OCI-LY7 (cell line): ENCODE measurements at regions not wholly inside any gene's neighbourhood (a gene's known extent, or its start where the extent isn't known, plus 50 kb on each side); places are given as distances from the start of the nearest gene placed in this dataset.

Experiments used
- BruUV-seq: library from RNA; stranded (reverse); fragments of 400-500 nt; replicated peaks from 2 replicates; lab custom pipeline; 2021; lab: Mats Ljungman, UMichigan
- CTCF ChIA-PET: fragments of 300-600 bp; sonication (Branson Sonifier 250); formaldehyde crosslinking; loops from one replicate; lab custom pipeline; 2022; ENCODE audit warnings: antibody characterized with exemption; ENCODE audit not compliant: unreplicated experiment; lab: Charles Lee
- POLR2A ChIA-PET: fragments of 300-600 bp; sonication (Branson Sonifier 250); formaldehyde crosslinking; loops from one replicate; lab custom pipeline; 2022; ENCODE audit warnings: antibody characterized with exemption; lab: Charles Lee
- DNase-seq: peaks from one replicate; pipeline ENCODE4 v3.0.0-alpha.2; 2015; ENCODE audit warnings: low spot score
- H2AFZ ChIP-seq: fragments of 200-600 bp; sonication (generic), shearing (Covaris generic); 2 replicates; pipeline ENCODE4 v1.6.1; 2014; ENCODE audit warnings: mild to moderate bottlenecking, antibody characterized with exemption, low read length, moderate library complexity
- H3K27ac ChIP-seq: fragments of 200-600 bp; sonication (generic); 2 replicates; pipeline ENCODE4 v1.5.1; 2014; ENCODE audit warnings: mixed run types, low read depth, mild to moderate bottlenecking, moderate library complexity, low read length, inconsistent platforms; ENCODE audit not compliant: poor library complexity, severe bottlenecking
- H3K36me3 ChIP-seq: fragments of 200-600 bp; sonication (generic); 2 replicates; pipeline ENCODE4 v1.6.1; 2014; ENCODE audit warnings: mild to moderate bottlenecking, antibody characterized with exemption, low read length, moderate library complexity, mixed read lengths; ENCODE audit not compliant: insufficient read depth
- H3K4me1 ChIP-seq: fragments of 200-600 bp; sonication (generic); 2 replicates; pipeline ENCODE4 v1.5.1; 2014; ENCODE audit warnings: mild to moderate bottlenecking, low read length; ENCODE audit not compliant: insufficient read depth, poor library complexity, severe bottlenecking
- H3K4me2 ChIP-seq: fragments of 200-600 bp; sonication (generic); 2 replicates; pipeline ENCODE4 v1.6.1; 2014; ENCODE audit warnings: mild to moderate bottlenecking, low read length
- H3K4me3 ChIP-seq: fragments of 200-600 bp; sonication (generic); 2 replicates; pipeline ENCODE4 v1.5.1; 2014; ENCODE audit warnings: mild to moderate bottlenecking, low read depth, low read length; ENCODE audit not compliant: poor library complexity, severe bottlenecking
- H3K79me2 ChIP-seq: fragments of 200-600 bp; sonication (generic); 2 replicates; pipeline ENCODE4 v1.6.1; 2016; ENCODE audit warnings: low read depth, mild to moderate bottlenecking, low read length, moderate library complexity, mixed read lengths; ENCODE audit not compliant: insufficient read depth
- H3K9me2 ChIP-seq: fragments of 200-600 bp; sonication (generic); 2 replicates; pipeline ENCODE4 v1.6.1; 2016; ENCODE audit warnings: mild to moderate bottlenecking, low read length, mixed read lengths; ENCODE audit not compliant: insufficient read depth
- H3K9me3 ChIP-seq: fragments of 200-600 bp; sonication (generic); 2 replicates; pipeline ENCODE4 v1.6.1; 2014; ENCODE audit warnings: mild to moderate bottlenecking, mixed run types, low read length, mixed read lengths
- H4K20me1 ChIP-seq: fragments of 200-600 bp; sonication (generic); 2 replicates; pipeline ENCODE4 v1.6.1; 2014; ENCODE audit warnings: mild to moderate bottlenecking, antibody characterized with exemption, low read length, moderate library complexity, mixed read lengths; ENCODE audit not compliant: insufficient read depth
- EZH2phosphoT487 ChIP-seq: fragments of 200-600 bp; sonication (generic); IDR thresholded peaks from 2 replicates; pipeline ENCODE4 v1.6.1; 2018; ENCODE audit warnings: low read depth, borderline replicate concordance, mild to moderate bottlenecking, mixed run types, antibody characterized with exemption, low read length, moderate library complexity, mixed read lengths
- intact Hi-C: fragments of 100-400 bp; cut with micrococcal nuclease; formaldehyde crosslinking; loops from one replicate; pipeline ENCODE4 v1.10.0; 2022; ENCODE audit not compliant: unreplicated experiment
- TF ChIP-seq, protein P1 (sequence below): fragments of 200-600 bp; sonication (generic); conservative IDR thresholded peaks from 2 replicates; pipeline ENCODE4 v1.5.1; 2014; ENCODE audit warnings: mild to moderate bottlenecking, antibody characterized with exemption, low read length, moderate library complexity, mixed read lengths

DNA sequence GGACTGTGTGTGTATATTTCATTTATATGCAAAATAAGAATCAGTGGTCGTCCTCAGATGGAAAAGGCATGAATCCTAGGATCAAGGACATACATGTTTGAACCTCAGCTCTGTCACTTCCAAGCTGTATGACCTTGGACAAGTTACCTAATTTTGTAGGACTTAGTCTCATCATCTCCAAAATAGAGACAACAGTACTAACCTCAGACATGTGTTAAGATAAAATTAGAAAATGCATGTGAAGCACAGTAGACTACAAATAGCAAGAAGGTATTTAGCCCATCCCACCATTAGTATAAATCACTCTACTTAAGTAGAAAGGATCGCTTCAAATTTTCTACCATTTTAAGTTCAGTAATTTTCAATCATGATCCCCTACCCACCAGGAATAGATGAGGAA is 309.8 kb downstream of the ZEB2 start:
- H3K27ac ChIP-seq: no peak overlapping the region
- CTCF ChIA-PET: no interaction called here
- no peak for TF ChIP-seq EZH2phosphoT487
- TF ChIP-seq, protein P1, sequence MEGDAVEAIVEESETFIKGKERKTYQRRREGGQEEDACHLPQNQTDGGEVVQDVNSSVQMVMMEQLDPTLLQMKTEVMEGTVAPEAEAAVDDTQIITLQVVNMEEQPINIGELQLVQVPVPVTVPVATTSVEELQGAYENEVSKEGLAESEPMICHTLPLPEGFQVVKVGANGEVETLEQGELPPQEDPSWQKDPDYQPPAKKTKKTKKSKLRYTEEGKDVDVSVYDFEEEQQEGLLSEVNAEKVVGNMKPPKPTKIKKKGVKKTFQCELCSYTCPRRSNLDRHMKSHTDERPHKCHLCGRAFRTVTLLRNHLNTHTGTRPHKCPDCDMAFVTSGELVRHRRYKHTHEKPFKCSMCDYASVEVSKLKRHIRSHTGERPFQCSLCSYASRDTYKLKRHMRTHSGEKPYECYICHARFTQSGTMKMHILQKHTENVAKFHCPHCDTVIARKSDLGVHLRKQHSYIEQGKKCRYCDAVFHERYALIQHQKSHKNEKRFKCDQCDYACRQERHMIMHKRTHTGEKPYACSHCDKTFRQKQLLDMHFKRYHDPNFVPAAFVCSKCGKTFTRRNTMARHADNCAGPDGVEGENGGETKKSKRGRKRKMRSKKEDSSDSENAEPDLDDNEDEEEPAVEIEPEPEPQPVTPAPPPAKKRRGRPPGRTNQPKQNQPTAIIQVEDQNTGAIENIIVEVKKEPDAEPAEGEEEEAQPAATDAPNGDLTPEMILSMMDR: no peak
- no peak overlapping the region for H3K4me3 ChIP-seq
- POLR2A ChIA-PET: interaction anchor here (0.5 to 0.6 kb wide), 2 partner anchors 221 to 1029 kb away, joined by 3 to 5 read pairs; no protein-coding TSS in a partner anchor
- intact Hi-C loops: no loop called here
- no TSS peak for BruUV-seq
- H3K9me2 ChIP-seq: no peaks in the 10 kb centered on the region
- DNase-seq: no peak
- no peaks in the 10 kb centered on the region for H4K20me1 ChIP-seq
- H3K9me3 ChIP-seq: no peaks in the 10 kb centered on the region
- H3K36me3 ChIP-seq: peaks cover 19% of the 10 kb centered on the region; the same call in 1 of the 2 replicates
- H3K4me2 ChIP-seq: no peak overlapping the region
- H3K79me2 ChIP-seq: no peaks in the 10 kb centered on the region
- no peak overlapping the region for H2AFZ ChIP-seq
- no peaks in the 10 kb centered on the region for H3K4me1 ChIP-seq

DNA sequence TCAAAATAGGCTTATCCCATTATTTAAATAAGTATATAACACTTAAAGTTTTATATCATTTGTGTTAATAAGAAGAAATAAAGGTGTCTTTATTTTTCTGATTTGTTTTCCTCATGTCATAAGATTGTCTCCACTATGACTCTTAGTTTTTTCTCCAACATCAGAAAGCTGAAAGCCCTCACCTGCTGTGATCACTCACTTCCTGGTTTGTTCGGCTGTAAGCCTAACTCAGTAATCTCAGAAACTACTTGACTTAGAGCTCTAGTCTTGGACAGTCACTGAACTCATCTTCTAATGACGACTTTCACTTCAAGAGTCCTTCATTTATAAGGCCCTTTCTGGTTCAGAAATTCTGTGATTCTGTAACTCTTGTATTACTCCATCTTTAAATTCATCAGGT is 311.0 kb downstream of the ZEB2 start:
- POLR2A ChIA-PET: interaction anchor here (1.1 kb wide), 1 partner anchor 13 kb away, joined by 3 read pairs; no protein-coding TSS in a partner anchor
- Histone ChIP-seq H3K4me3 (no peak overlapping the region), H3K79me2 (no peaks in the 10 kb centered on the region), H3K9me2 (no peaks in the 10 kb centered on the region), H4K20me1 (no peaks in the 10 kb centered on the region), H3K4me1 (no peaks in the 10 kb centered on the region), H2AFZ (peak overlapping the region; percentile 31; the same call in 1 of the 2 replicates), H3K27ac (no peak overlapping the region), H3K36me3 (peaks cover 19% of the 10 kb centered on the region; the same call in 1 of the 2 replicates), H3K9me3 (no peaks in the 10 kb centered on the region), H3K4me2 (peak overlapping the region; percentile 22; the same call in 1 of the 2 replicates)
- no TSS peak for BruUV-seq
- peak; percentile 14 for DNase-seq
- no peak for TF ChIP-seq EZH2phosphoT487
- TF ChIP-seq, protein P1: no peak
- intact Hi-C loops: no loop called here
- CTCF ChIA-PET: no interaction called here

DNA sequence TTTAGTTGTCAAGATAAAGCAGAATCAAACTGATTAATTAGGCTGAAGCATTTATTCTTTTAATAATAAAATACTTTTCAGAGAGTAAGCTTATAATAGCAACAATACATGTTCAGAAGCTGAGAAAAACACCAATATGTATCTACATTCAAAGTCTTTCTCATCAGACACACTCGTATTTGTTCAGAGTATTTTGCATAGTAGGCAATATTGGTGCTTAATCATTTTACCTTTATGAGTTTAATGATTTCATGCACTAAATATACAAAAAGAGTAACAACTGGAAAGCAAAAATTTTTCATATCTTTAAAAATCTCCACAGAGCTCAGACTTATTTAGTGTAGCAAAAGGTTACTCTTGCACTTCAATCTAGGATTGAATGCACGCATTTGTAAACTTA is 313.9 kb downstream of the ZEB2 start:
- H3K4me3 ChIP-seq: no peak overlapping the region
- H4K20me1 ChIP-seq: no peaks in the 10 kb centered on the region
- intact Hi-C loops: no loop called here
- ChIA-PET POLR2A (interaction anchor here (0.6 to 1.0 kb wide), 5 partner anchors 9 to 569 kb away, joined by 3 to 4 read pairs (median 3); no protein-coding TSS in a partner anchor), CTCF (no interaction called here)
- no peak for TF ChIP-seq EZH2phosphoT487
- TF ChIP-seq, protein P1: no peak
- H3K79me2 ChIP-seq: no peaks in the 10 kb centered on the region
- H3K4me1 ChIP-seq: peaks cover 5% of the 10 kb centered on the region
- H3K4me2 ChIP-seq: no peak overlapping the region
- BruUV-seq: no TSS peak
- no peak overlapping the region for H2AFZ ChIP-seq
- DNase-seq: no peak
- H3K36me3 ChIP-seq: peaks cover 22% of the 10 kb centered on the region; the same call in 1 of the 2 replicates
- H3K9me2 ChIP-seq: no peaks in the 10 kb centered on the region
- no peaks in the 10 kb centered on the region for H3K9me3 ChIP-seq
- H3K27ac ChIP-seq: no peak overlapping the region
